OCI-LY1 (cell line): ENCODE measurements at regions not wholly inside any gene's neighbourhood (a gene's known extent, or its start where the extent isn't known, plus 50 kb on each side); places are given as distances from the start of the nearest gene placed in this dataset.

Experiments
- H2AFZ ChIP-seq: fragments of 200-600 bp; sonication (generic), shearing (Covaris generic); 2 replicates; pipeline ENCODE4 v1.6.0; 2014; ENCODE audit warnings: antibody characterized with exemption, mild to moderate bottlenecking, low read length
- H3F3A ChIP-seq: fragments of 200-600 bp; sonication (generic), shearing (Covaris generic); 2 replicates; pipeline ENCODE4 v1.6.0; 2014; ENCODE audit warnings: mild to moderate bottlenecking, antibody characterized with exemption, low read length, moderate library complexity; ENCODE audit not compliant: insufficient read depth
- H3K27ac ChIP-seq: fragments of 200-600 bp; sonication (generic); 2 replicates; pipeline ENCODE4 v1.5.1; 2014; ENCODE audit warnings: low read length, mixed run types, mild to moderate bottlenecking, low read depth; ENCODE audit not compliant: poor library complexity, severe bottlenecking
- H3K27me3 ChIP-seq: fragments of 200-600 bp; sonication (generic); 2 replicates; pipeline ENCODE4 v1.6.0; 2014; ENCODE audit warnings: antibody characterized with exemption, mild to moderate bottlenecking, low read length, moderate library complexity; ENCODE audit not compliant: insufficient read depth
- H3K36me3 ChIP-seq: fragments of 200-600 bp; sonication (generic); 2 replicates; pipeline ENCODE4 v1.6.1; 2014; ENCODE audit warnings: mild to moderate bottlenecking, antibody characterized with exemption, low read length, moderate library complexity, mixed read lengths; ENCODE audit not compliant: insufficient read depth
- H3K4me1 ChIP-seq: fragments of 200-600 bp; sonication (generic); 2 replicates; pipeline ENCODE4 v1.5.1; 2014; ENCODE audit warnings: mild to moderate bottlenecking, low read length, moderate library complexity; ENCODE audit not compliant: insufficient read depth, severe bottlenecking
- H3K4me2 ChIP-seq: fragments of 200-600 bp; sonication (generic), shearing (Covaris generic); 2 replicates; pipeline ENCODE4 v1.6.1; 2014; ENCODE audit warnings: low read length
- H3K4me3 ChIP-seq: fragments of 200-600 bp; sonication (generic); 2 replicates; pipeline ENCODE4 v1.5.1; 2014; ENCODE audit warnings: low read length, low read depth, mild to moderate bottlenecking, mixed read lengths; ENCODE audit not compliant: poor library complexity, severe bottlenecking
- H3K79me2 ChIP-seq: fragments of 200-600 bp; shearing (Covaris generic); 2 replicates; pipeline ENCODE4 v1.6.1; 2016; ENCODE audit warnings: mixed run types, low read length, mixed read lengths; ENCODE audit not compliant: insufficient read depth
- H3K9ac ChIP-seq: fragments of 200-600 bp; sonication (generic), shearing (Covaris generic); 2 replicates; pipeline ENCODE4 v1.6.1; 2014; ENCODE audit warnings: mild to moderate bottlenecking, low read length, mixed read lengths
- H3K9me2 ChIP-seq: fragments of 200-600 bp; sonication (generic), shearing (Covaris generic); 2 replicates; pipeline ENCODE4 v1.6.1; 2014; ENCODE audit warnings: low read depth, mild to moderate bottlenecking, low read length, mixed read lengths
- H3K9me3 ChIP-seq: fragments of 200-600 bp; shearing (Covaris generic); 2 replicates; pipeline ENCODE4 v1.6.1; 2014; ENCODE audit warnings: low read length, mixed read lengths
- H4K20me1 ChIP-seq: fragments of 200-600 bp; sonication (generic), shearing (Covaris generic); 2 replicates; pipeline ENCODE4 v1.6.0; 2016; ENCODE audit warnings: mild to moderate bottlenecking, low read length; ENCODE audit not compliant: insufficient read depth
- EZH2 ChIP-seq: fragments of 200-600 bp; sonication (generic), shearing (Covaris generic); IDR thresholded peaks from 2 replicates; pipeline ENCODE4 v1.8.0; 2017; ENCODE audit warnings: borderline replicate concordance, mixed run types, mild to moderate bottlenecking, antibody characterized with exemption, low read length, moderate library complexity, mixed read lengths
- TF ChIP-seq, protein P1 (sequence below): fragments of 200-600 bp; sonication (generic), shearing (Covaris generic); IDR thresholded peaks from 2 replicates; pipeline ENCODE4 v1.5.1; 2017; ENCODE audit warnings: mild to moderate bottlenecking, antibody characterized with exemption, low read length, moderate library complexity, mixed read lengths

DNA sequence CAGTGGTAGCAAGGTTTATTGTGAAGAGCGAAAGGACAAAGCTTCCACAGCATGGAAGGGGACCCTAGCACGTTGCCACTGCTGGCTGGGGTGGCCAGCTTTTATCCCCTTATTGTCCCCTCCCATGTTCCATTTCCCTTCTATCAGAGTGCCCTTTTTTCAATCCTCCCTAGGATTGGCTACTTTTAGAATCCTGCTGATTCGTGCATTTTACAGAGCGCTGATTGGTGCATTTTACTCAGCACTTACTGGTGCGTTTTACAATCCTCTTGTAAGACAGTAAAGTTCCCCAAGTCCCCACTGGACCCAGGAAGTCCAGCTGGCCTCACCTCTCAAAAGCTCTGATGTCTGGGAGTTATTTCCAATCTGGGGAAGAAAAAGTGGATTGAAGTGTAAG, 90.1 kb downstream of the CD8B2 start:
- no peak overlapping the region for H3K4me2 ChIP-seq
- H3K9me3 ChIP-seq = no peaks in the 10 kb centered on the region
- no peaks in the 10 kb centered on the region for H4K20me1 ChIP-seq
- H3K9ac ChIP-seq = no peak overlapping the region
- H2AFZ ChIP-seq = no peak overlapping the region
- no peak overlapping the region for H3K27ac ChIP-seq
- H3K4me3 ChIP-seq = no peak overlapping the region
- no peaks in the 10 kb centered on the region for H3K79me2 ChIP-seq
- TF ChIP-seq, protein P1, sequence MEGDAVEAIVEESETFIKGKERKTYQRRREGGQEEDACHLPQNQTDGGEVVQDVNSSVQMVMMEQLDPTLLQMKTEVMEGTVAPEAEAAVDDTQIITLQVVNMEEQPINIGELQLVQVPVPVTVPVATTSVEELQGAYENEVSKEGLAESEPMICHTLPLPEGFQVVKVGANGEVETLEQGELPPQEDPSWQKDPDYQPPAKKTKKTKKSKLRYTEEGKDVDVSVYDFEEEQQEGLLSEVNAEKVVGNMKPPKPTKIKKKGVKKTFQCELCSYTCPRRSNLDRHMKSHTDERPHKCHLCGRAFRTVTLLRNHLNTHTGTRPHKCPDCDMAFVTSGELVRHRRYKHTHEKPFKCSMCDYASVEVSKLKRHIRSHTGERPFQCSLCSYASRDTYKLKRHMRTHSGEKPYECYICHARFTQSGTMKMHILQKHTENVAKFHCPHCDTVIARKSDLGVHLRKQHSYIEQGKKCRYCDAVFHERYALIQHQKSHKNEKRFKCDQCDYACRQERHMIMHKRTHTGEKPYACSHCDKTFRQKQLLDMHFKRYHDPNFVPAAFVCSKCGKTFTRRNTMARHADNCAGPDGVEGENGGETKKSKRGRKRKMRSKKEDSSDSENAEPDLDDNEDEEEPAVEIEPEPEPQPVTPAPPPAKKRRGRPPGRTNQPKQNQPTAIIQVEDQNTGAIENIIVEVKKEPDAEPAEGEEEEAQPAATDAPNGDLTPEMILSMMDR = no peak
- no peak for TF ChIP-seq EZH2
- H3K4me1 ChIP-seq = no peaks in the 10 kb centered on the region
- H3F3A ChIP-seq = no peaks in the 10 kb centered on the region
- no peaks in the 10 kb centered on the region for H3K36me3 ChIP-seq
- H3K27me3 ChIP-seq = no peaks in the 10 kb centered on the region
- H3K9me2 ChIP-seq = no peaks in the 10 kb centered on the region

DNA sequence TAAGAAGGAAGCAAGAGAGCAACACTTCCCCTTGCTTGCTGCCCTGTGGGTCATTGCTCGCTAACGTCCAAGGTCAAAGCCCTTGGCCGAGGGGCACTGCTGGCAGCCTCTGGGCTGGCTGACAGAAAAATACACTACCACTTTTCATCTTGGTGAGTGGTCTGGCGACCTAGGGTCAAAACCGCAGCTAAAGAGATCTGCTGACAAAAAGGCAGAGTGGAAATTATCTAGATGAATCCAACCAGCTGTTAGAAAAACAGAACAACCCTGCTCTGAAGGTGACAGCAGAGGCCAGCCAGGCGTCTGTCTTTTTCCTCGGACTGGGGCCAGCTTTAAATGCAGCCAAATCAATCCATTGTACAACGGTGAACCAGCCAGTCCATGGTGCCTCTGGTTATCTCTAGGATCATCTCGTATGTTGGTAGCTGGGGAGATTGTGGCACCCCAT, 92.6 kb downstream of the CD8B2 start:
- Histone ChIP-seq H3K9me3 (no peaks in the 10 kb centered on the region), H3K36me3 (no peaks in the 10 kb centered on the region), H3K4me2 (no peak overlapping the region), H3K79me2 (no peaks in the 10 kb centered on the region), H3K9me2 (no peaks in the 10 kb centered on the region), H4K20me1 (no peaks in the 10 kb centered on the region), H2AFZ (no peak overlapping the region), H3F3A (no peaks in the 10 kb centered on the region), H3K27ac (no peak overlapping the region), H3K27me3 (no peaks in the 10 kb centered on the region), H3K4me1 (no peaks in the 10 kb centered on the region), H3K4me3 (no peak overlapping the region), H3K9ac (no peak overlapping the region)
- TF ChIP-seq, protein P1 = no peak

DNA sequence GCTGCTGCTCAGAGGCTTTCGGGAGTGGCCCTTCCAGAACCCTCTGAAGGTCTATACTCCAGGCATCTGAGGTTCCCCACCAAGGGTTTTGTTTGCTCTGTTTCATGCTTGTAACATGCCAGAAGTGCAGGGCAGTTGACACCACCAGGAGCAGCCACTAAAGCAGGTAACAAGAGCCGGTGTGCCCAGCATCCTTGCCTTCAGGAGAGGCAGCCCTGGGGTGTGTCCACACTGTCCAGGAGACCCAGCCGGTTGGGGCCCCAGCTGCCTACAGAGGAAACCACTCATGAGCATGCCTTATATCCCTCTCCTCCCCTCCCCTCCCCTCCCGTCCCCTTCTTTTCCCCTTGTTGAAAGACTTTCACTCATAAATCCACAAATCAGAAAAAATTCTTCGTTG, 93.1 kb downstream of the CD8B2 start:
- H3K9me2 ChIP-seq = no peaks in the 10 kb centered on the region
- H3K4me3 ChIP-seq = no peak overlapping the region
- no peaks in the 10 kb centered on the region for H3K36me3 ChIP-seq
- H3K9me3 ChIP-seq = no peaks in the 10 kb centered on the region
- H2AFZ ChIP-seq = no peak overlapping the region
- H3K27ac ChIP-seq = no peak overlapping the region
- H3F3A ChIP-seq = no peaks in the 10 kb centered on the region
- no peaks in the 10 kb centered on the region for H3K27me3 ChIP-seq
- H3K4me2 ChIP-seq = no peak overlapping the region
- H3K4me1 ChIP-seq = no peaks in the 10 kb centered on the region
- H3K9ac ChIP-seq = no peak overlapping the region
- no peaks in the 10 kb centered on the region for H3K79me2 ChIP-seq
- no peaks in the 10 kb centered on the region for H4K20me1 ChIP-seq
- TF ChIP-seq, protein P1 = no peak
- no peak for TF ChIP-seq EZH2
